GM06990 (cell line): ENCODE measurements at regions not wholly inside any gene's neighbourhood (a gene's known extent, or its start where the extent isn't known, plus 50 kb on each side); places are given as distances from the start of the nearest gene placed in this dataset.

ENCODE experiments used
- DNase-seq: peaks from one replicate; pipeline ENCODE4 v3.0.0-alpha.2; 2011; ENCODE audit not compliant: insufficient read length; ENCODE audit errors: extremely low read depth
- H3K27me3 ChIP-seq: replicated peaks from 2 replicates; pipeline ENCODE4 v1.6.0; 2011; ENCODE audit warnings: low read length; ENCODE audit not compliant: control insufficient read depth, insufficient read depth
- H3K36me3 ChIP-seq: 2 replicates; pipeline ENCODE4 v1.5.1; 2011; ENCODE audit warnings: low read length; ENCODE audit not compliant: control insufficient read depth, insufficient read depth
- H3K4me3 ChIP-seq: replicated peaks from 2 replicates; pipeline ENCODE4 v1.5.1; 2011; ENCODE audit warnings: low read depth, mild to moderate bottlenecking, control low read depth, low read length
- TF ChIP-seq, protein P1 (sequence below): IDR thresholded peaks from 2 replicates; pipeline ENCODE4 v1.5.1; 2011; ENCODE audit warnings: low read length, control low read depth, mild to moderate bottlenecking, inconsistent platforms; ENCODE audit not compliant: insufficient read depth, poor library complexity, severe bottlenecking

DNA sequence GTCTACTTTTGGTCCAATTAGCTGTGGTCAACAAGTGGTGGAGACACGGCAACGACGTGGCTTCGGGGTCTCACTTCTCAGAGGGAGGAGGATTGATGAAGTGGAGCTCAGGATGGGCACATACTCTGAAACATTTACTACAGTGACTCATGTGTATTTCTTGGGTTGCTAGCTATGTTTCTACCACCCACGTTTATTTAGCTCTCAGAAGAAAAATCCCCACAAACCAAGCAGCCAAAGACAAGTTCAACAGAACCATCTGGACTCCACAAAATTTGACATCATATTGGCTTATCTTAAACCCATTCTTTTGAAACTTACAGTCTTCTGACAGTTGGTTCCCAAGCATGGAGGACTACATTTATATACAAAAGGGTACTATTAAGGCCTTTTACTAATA lies 158.0 kb downstream of the CBLL2 start:
- TF ChIP-seq, protein P1, sequence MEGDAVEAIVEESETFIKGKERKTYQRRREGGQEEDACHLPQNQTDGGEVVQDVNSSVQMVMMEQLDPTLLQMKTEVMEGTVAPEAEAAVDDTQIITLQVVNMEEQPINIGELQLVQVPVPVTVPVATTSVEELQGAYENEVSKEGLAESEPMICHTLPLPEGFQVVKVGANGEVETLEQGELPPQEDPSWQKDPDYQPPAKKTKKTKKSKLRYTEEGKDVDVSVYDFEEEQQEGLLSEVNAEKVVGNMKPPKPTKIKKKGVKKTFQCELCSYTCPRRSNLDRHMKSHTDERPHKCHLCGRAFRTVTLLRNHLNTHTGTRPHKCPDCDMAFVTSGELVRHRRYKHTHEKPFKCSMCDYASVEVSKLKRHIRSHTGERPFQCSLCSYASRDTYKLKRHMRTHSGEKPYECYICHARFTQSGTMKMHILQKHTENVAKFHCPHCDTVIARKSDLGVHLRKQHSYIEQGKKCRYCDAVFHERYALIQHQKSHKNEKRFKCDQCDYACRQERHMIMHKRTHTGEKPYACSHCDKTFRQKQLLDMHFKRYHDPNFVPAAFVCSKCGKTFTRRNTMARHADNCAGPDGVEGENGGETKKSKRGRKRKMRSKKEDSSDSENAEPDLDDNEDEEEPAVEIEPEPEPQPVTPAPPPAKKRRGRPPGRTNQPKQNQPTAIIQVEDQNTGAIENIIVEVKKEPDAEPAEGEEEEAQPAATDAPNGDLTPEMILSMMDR: no peak
- no peak for DNase-seq
- no peak overlapping the region for H3K4me3 ChIP-seq
- H3K36me3 ChIP-seq: no peaks in the 10 kb centered on the region
- no peaks in the 10 kb centered on the region for H3K27me3 ChIP-seq

DNA sequence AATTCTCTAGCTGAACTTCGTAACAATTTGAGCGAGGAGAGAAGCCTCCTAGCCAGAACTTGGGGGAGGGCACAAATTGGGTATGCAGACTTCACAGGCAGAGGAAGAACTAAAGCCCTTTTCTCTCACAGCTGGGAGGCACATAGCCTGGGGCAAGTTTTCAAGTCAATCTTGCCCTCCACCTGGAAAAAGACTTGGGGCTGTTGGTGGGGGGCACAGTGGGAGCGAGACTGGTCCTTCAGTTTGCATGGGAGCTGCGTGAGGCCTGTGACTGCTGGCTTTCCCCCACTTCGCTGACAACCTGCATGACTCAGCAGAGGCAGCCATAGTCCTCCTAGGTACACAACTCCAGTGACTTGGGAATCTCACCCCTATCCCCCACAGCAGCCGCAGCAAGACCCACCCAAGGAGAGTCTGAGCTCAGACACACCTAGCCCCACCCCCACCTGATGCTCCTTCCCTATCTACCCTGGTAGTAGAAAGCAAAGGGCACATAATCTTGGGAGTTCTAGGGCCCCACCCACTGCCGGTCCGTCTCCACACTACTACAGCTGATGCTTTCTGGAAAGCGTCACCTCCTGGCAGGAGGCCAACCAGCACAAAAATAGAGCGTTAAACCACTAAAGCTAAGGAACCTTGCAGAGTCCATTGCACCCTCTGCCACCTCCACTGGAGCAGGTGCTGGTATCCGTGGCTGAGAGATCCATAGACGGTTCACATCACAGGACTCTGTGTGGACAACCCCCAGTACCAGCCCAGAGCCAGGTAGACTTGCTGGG lies 160.8 kb downstream of the CBLL2 start:
- no peak for DNase-seq
- TF ChIP-seq, protein P1: no peak
- Histone ChIP-seq H3K27me3 (no peaks in the 10 kb centered on the region), H3K4me3 (no peak overlapping the region), H3K36me3 (no peaks in the 10 kb centered on the region)

DNA sequence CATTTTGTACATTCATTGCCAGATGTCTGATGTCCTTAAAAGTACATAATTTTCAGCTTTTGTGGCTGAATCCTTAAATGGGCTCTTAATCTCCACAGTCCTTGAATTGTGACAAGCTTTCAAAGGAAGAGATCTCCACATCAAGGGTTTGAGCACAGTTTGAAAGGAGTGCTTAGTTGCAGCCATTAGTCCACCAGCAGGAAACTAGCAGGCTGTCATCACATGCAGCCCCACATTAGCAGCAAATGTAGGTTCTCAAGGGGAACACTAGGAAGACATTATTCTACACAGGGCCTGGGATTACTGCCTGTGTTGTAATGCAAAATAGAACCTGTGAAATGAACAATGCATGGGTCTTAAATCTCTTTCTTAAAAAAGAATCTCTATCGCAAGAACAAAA lies 173.2 kb downstream of the CBLL2 start:
- TF ChIP-seq, protein P1: no peak
- DNase-seq: no peak
- no peak overlapping the region for H3K4me3 ChIP-seq
- H3K36me3 ChIP-seq: no peaks in the 10 kb centered on the region
- no peaks in the 10 kb centered on the region for H3K27me3 ChIP-seq

DNA sequence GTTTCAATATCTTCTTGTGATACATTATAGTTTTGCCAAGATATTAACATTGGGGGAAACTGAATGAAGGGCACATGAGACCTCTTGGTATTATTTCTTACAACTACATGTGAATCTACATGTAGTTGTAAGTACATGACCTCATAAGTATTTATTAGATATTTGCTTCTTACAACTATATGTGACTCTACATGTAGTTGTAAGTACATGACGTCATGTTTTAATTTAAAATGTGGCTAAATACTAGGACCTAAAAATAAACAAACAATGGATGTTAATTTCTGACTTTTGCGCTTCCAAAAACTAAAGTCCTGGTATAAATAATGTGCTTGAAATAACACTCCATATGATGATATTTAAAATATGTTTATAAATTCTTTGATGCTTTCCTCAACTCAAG lies 190.2 kb downstream of the CBLL2 start:
- DNase-seq: no peak
- H3K4me3 ChIP-seq: no peak overlapping the region
- TF ChIP-seq, protein P1: no peak
- no peaks in the 10 kb centered on the region for H3K36me3 ChIP-seq
- no peaks in the 10 kb centered on the region for H3K27me3 ChIP-seq

DNA sequence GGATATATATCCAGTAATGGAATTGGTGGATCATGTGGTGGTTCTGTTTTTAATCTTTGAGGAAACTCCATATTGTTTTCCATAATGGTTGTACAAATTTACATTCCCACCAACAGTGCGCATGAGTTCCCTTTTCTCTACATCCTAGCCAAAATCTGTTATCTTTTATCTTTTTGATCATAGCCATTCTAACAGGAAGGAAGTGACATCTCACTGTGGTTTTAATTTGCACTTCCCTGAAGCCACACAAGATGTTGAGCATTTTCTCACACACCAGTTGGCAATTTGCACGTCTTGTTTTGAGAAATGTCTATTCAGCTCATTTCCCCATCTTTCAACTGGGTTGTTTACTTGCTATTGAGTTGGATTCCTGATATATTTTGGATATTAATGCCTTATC lies 194.9 kb downstream of the CBLL2 start:
- H3K36me3 ChIP-seq: no peaks in the 10 kb centered on the region
- H3K4me3 ChIP-seq: no peak overlapping the region
- TF ChIP-seq, protein P1: no peak
- no peaks in the 10 kb centered on the region for H3K27me3 ChIP-seq
- DNase-seq: no peak

DNA sequence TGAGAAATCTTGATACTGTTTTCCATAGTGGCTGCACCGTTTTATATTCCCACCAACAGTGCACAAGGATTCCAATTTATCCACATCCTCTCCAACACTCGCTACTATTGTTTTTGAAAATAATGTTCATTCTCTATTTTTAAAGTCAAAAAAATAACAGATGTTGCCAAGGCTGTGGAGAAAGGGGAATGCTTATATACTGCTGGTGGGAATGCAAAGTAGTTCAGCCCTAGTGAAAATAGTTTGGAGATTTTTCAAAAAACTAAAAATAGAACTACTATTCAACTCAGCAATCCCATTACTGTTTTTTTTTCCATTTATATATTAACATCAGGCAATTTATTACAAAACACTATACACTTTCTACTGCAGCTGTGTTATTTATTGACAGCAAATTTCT lies 208.7 kb downstream of the CBLL2 start:
- no peaks in the 10 kb centered on the region for H3K36me3 ChIP-seq
- H3K27me3 ChIP-seq: no peaks in the 10 kb centered on the region
- H3K4me3 ChIP-seq: no peak overlapping the region
- DNase-seq: no peak
- TF ChIP-seq, protein P1: no peak
